HCT116 (cell line): ENCODE measurements at regions not wholly inside any gene's neighbourhood (a gene's known extent, or its start where the extent isn't known, plus 50 kb on each side); places are given as distances from the start of the nearest gene placed in this dataset.

Source experiments
- ATAC-seq: fragments of 200-7000 bp; cut with Tn5 transposase; 2 replicates; pipeline ENCODE4 v1.9.1; 2020; ENCODE audit warnings: mild to moderate bottlenecking, moderate library complexity
- BruUV-seq: library from RNA; stranded (reverse); fragments of 400-500 nt; replicated peaks from 2 replicates; lab custom pipeline; 2021; lab: Mats Ljungman, UMichigan
- CTCF ChIA-PET: fragments of 300-600 bp; sonication (Branson Sonifier 250); formaldehyde crosslinking; loops from one replicate; lab custom pipeline; 2021; ENCODE audit warnings: antibody characterized with exemption; lab: Charles Lee
- POLR2A ChIA-PET: fragments of 300-600, 350-600 bp; sonication (Branson Sonifier 250); formaldehyde crosslinking; loops from one replicate; lab custom pipeline; 2021; ENCODE audit warnings: antibody characterized with exemption; lab: Charles Lee
- RAD21 ChIA-PET, 2 experiments: fragments of 300-600 bp; sonication (Branson Sonifier 250); formaldehyde crosslinking; loops; one replicate each; lab custom pipeline; 2023; ENCODE audit warnings: low total read pairs in 2 of 2; ENCODE audit not compliant: uncharacterized antibody in 2 of 2, unreplicated experiment in 2 of 2, low non-redundant PET in 1 of 2; lab: Charles Lee
- DNase-seq: peaks from one replicate; pipeline ENCODE4 v3.0.0-alpha.2; 2010; ENCODE audit warnings: low read depth, low spot score
- H2AFZ ChIP-seq: fragments of 200-600 bp; shearing (Covaris generic), sonication (generic); 2 replicates; pipeline ENCODE4 v1.6.1; 2017; ENCODE audit warnings: low read depth, mixed run types, mixed read lengths, antibody characterized with exemption, low read length; ENCODE audit not compliant: poor library complexity, severe bottlenecking
- H3K27ac ChIP-seq: 2 replicates; pipeline ENCODE4 v1.5.1; 2012; ENCODE audit warnings: low read depth, low read length
- H3K27me3 ChIP-seq: fragments of 200-600 bp; sonication (generic); 2 replicates; pipeline ENCODE4 v1.6.1; 2016; ENCODE audit warnings: mixed run types, low read length, mixed read lengths; ENCODE audit not compliant: insufficient read depth
- H3K36me3 ChIP-seq, 2 experiments: fragments of 200-500 bp in 1 of 2; fragments of 200-600 bp in 1 of 2; sonication (Bioruptor generic) in 1 of 2; sonication (generic) in 1 of 2; 2 replicates each; pipeline versions ENCODE4 v1.5.1 to v1.6.1; 2014 to 2016; ENCODE audit warnings: low read length in 2 of 2, inconsistent platforms in 1 of 2, mixed read lengths in 1 of 2, mixed run types in 1 of 2; ENCODE audit not compliant: insufficient read depth in 2 of 2, control insufficient read depth in 1 of 2
- H3K4me1 ChIP-seq, 2 experiments: fragments of 200-600 bp in 1 of 2; sonication (generic) in 1 of 2; 2 replicates each; pipeline versions ENCODE4 v1.5.1 to v1.6.1; 2012 to 2017; ENCODE audit warnings: low read length in 2 of 2, inconsistent platforms in 1 of 2, mild to moderate bottlenecking in 1 of 2, mixed read lengths in 1 of 2, mixed run types in 1 of 2, moderate library complexity in 1 of 2; ENCODE audit not compliant: insufficient read depth in 2 of 2, control insufficient read depth in 1 of 2
- H3K4me2 ChIP-seq: fragments of 200-600 bp; sonication (generic); 2 replicates; pipeline ENCODE4 v1.6.1; 2017; ENCODE audit warnings: mixed run types, low read length, mixed read lengths
- H3K4me3 ChIP-seq, 2 experiments: fragments of 200-600 bp in 1 of 2; sonication (generic) in 1 of 2; replicated peaks in 1 of 2; 2 replicates each; pipeline ENCODE4 v1.5.1; 2011 to 2016; ENCODE audit warnings: low read length in 2 of 2, control low read depth in 1 of 2, low read depth in 1 of 2, mild to moderate bottlenecking in 1 of 2, mixed read lengths in 1 of 2, mixed run types in 1 of 2
- H3K79me2 ChIP-seq: fragments of 200-600 bp; sonication (generic); 2 replicates; pipeline ENCODE4 v1.6.1; 2017; ENCODE audit warnings: mild to moderate bottlenecking, mixed run types, low read length, moderate library complexity, mixed read lengths; ENCODE audit not compliant: insufficient read depth
- H3K9ac ChIP-seq: fragments of 200-600 bp; sonication (generic); 2 replicates; pipeline ENCODE4 v1.6.1; 2016; ENCODE audit warnings: low read length, mixed read lengths
- H3K9me2 ChIP-seq: fragments of 200-600 bp; sonication (generic), shearing (Covaris generic); 2 replicates; pipeline ENCODE4 v1.6.1; 2017; ENCODE audit warnings: mixed run types, mild to moderate bottlenecking, moderate library complexity; ENCODE audit not compliant: insufficient read depth
- H3K9me3 ChIP-seq, 2 experiments: fragments of 200-500 bp in 1 of 2; fragments of 200-600 bp in 1 of 2; sonication (Bioruptor generic) in 1 of 2; sonication (generic) in 1 of 2; 2 replicates each; pipeline ENCODE4 v1.6.1; 2014 to 2017; ENCODE audit warnings: low read length in 2 of 2, mixed read lengths in 2 of 2, inconsistent platforms in 1 of 2, low read depth in 1 of 2, mild to moderate bottlenecking in 1 of 2, mixed run types in 1 of 2, moderate library complexity in 1 of 2; ENCODE audit not compliant: control insufficient read depth in 1 of 2, insufficient read depth in 1 of 2
- H4K20me1 ChIP-seq: fragments of 200-600 bp; sonication (generic), shearing (Covaris generic); 2 replicates; pipeline ENCODE4 v1.6.1; 2017; ENCODE audit warnings: mixed run types, mild to moderate bottlenecking, moderate library complexity; ENCODE audit not compliant: insufficient read depth
- ATF3 ChIP-seq: IDR thresholded peaks from 2 replicates; pipeline ENCODE4 v1.6.1; 2012
- CTCF ChIP-seq, 3 experiments: fragments of 200-600 bp in 1 of 3; sonication (generic) in 1 of 3; IDR thresholded peaks in 2 of 3; conservative IDR thresholded peaks in 1 of 3; 2 replicates each; pipeline ENCODE4 v1.5.1; 2012 to 2017; ENCODE audit warnings: low read depth in 2 of 3, low read length in 2 of 3, antibody characterized with exemption in 1 of 3, borderline replicate concordance in 1 of 3, control low read depth in 1 of 3, mild to moderate bottlenecking in 1 of 3, mixed read lengths in 1 of 3, mixed run types in 1 of 3, moderate library complexity in 1 of 3; ENCODE audit not compliant: insufficient read depth in 1 of 3
- EZH2phosphoT487 ChIP-seq: fragments of 200-600 bp; IDR thresholded peaks from 2 replicates; pipeline ENCODE4 v1.6.1; 2018; ENCODE audit warnings: antibody characterized with exemption, borderline replicate concordance
- JUND ChIP-seq: IDR thresholded peaks from 2 replicates; pipeline ENCODE4 v1.6.1; 2012
- SP1 ChIP-seq: IDR thresholded peaks from 2 replicates; pipeline ENCODE4 v1.6.1; 2012; ENCODE audit warnings: low read depth
- SRF ChIP-seq: IDR thresholded peaks from 2 replicates; pipeline ENCODE4 v1.6.1; 2012; ENCODE audit warnings: low read depth
- TCF7L2 ChIP-seq: IDR thresholded peaks from 2 replicates; pipeline ENCODE4 v1.7.0; 2011; ENCODE audit warnings: borderline replicate concordance, inconsistent platforms; ENCODE audit not compliant: insufficient read depth, insufficient read length; ENCODE audit errors: extremely low read depth
- YY1 ChIP-seq: IDR thresholded peaks from 2 replicates; pipeline ENCODE4 v1.6.1; 2011; ENCODE audit warnings: low read length, low read depth, moderate library complexity, mild to moderate bottlenecking; ENCODE audit not compliant: insufficient replicate concordance; ENCODE audit errors: extremely low read depth
- ZBTB33 ChIP-seq: IDR thresholded peaks from 2 replicates; pipeline ENCODE4 v1.6.1; 2011; ENCODE audit warnings: mild to moderate bottlenecking, low read length, moderate library complexity; ENCODE audit not compliant: insufficient replicate concordance; ENCODE audit errors: extremely low read depth
- ZNF274 ChIP-seq: fragments of 200-500 bp; sonication (Bioruptor generic); IDR thresholded peaks from 2 replicates; pipeline ENCODE4 v1.6.1; 2014; ENCODE audit warnings: mild to moderate bottlenecking, low read depth, low read length, inconsistent platforms
- intact Hi-C: fragments of 100-400 bp; cut with micrococcal nuclease; formaldehyde crosslinking; loops from 2 replicates; pipeline ENCODE4 v1.10.0; 2022

- H2AFZ ChIP-seq, result no peak overlapping the region
- H3K79me2 ChIP-seq, result no peaks in the 10 kb centered on the region
- ChIA-PET RAD21 (no interaction called here), POLR2A (no interaction called here), CTCF (interaction anchor here (1.1 kb wide), 1 partner anchor 12 kb away, joined by 3 read pairs; no protein-coding TSS in a partner anchor)
- H3K4me1 ChIP-seq, result peaks cover 0 to 7% of the 10 kb centered on the region in 2 experiments; a peak in 1 of 4 replicates
- no peaks in the 10 kb centered on the region for H3K36me3 ChIP-seq
- no peak overlapping the region for H3K9ac ChIP-seq
- intact Hi-C loops, result no loop called here
- no peak overlapping the region for H3K27ac ChIP-seq
- no peak for ATAC-seq
- H3K9me2 ChIP-seq, result no peaks in the 10 kb centered on the region
- H3K4me3 ChIP-seq, result no peak overlapping the region
- TF ChIP-seq ZBTB33 (no peak), EZH2phosphoT487 (no peak), TCF7L2 (no peak), CTCF (IDR thresholded peaks at IDR 0.05 in 2 of 3, conservative IDR thresholded peaks at IDR 0.05 in 1 of 3; ENCODE audit: borderline replicate concordance in 1 of 3, insufficient read depth in 1 of 3, low read depth in 2 of 3, low read length in 2 of 3) (no peak), SRF (no peak), ATF3 (no peak), YY1 (no peak), SP1 (no peak), JUND (no peak), ZNF274 (no peak)
- H3K27me3 ChIP-seq, result no peaks in the 10 kb centered on the region
- BruUV-seq, result no TSS peak
- no peaks in the 10 kb centered on the region for H3K9me3 ChIP-seq
- H4K20me1 ChIP-seq, result no peaks in the 10 kb centered on the region
- DNase-seq, result no peak
- no peak overlapping the region for H3K4me2 ChIP-seq
Observed at GRCh38 chr2:38174646-38175423, 98.9 kb upstream of the CYP1B1 start.
